GM21825 (cell line): ENCODE measurements at regions not wholly inside any gene's neighbourhood (a gene's known extent, or its start where the extent isn't known, plus 50 kb on each side); places are given as distances from the start of the nearest gene placed in this dataset.
"Not testable (repeated sequence)": the region's sequence is repeated elsewhere in the genome, so short reads cannot be mapped to it uniquely, and the experiment has no call there.

Experiments
- ATAC-seq: cut with Tn5 transposase; IDR thresholded peaks from one replicate; pipeline ENCODE4 v1.9.1; 2021; ENCODE audit warnings: mild to moderate bottlenecking, moderate library complexity; ENCODE audit not compliant: unreplicated experiment

- no peak for ATAC-seq
Measured at GRCh38 chr7:109579901-109580300, 1010.2 kb downstream of the DNAJB9 start.

DNA sequence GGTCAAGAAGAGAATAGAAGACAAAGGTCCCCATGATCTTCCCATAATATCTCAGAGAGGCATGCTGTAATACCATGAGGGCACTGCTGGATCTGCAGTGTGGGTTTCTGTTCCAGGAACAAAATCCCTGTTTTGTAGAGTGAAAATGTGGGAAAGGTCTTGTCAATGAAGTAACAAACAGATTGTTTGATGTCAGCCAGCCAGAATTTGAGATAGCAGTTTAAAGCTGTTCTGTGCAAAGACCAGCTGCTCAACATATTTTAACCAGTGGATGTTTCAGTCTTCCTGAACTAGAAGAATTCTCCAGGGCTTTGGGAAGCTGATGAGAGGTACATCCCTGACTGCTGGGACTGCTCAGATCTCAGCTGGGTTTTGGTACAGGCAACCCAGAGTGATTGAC is 1012.5 kb downstream of the DNAJB9 start:
- no peak for ATAC-seq

DNA sequence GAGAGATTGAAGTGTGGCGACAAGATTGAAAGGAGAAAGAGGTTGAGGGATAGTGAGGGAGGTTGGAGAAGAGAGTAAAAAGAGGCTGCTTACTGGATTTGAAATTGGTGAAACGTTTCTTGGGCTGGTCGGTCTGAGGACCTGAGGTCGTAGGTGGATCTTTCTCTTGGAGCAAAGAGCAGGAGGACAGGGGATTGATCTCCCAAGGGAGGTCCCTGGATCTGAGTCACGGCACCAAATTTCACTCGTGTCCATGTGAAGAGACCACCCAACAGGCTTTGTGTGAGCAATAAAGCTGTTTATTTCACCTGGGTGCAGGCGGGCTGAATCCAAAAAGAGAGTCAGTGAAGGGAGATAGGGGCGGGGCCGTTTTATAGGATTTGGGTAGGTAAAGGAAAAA is 1027.3 kb downstream of the DNAJB9 start:
- not testable (repeated sequence) for ATAC-seq

DNA sequence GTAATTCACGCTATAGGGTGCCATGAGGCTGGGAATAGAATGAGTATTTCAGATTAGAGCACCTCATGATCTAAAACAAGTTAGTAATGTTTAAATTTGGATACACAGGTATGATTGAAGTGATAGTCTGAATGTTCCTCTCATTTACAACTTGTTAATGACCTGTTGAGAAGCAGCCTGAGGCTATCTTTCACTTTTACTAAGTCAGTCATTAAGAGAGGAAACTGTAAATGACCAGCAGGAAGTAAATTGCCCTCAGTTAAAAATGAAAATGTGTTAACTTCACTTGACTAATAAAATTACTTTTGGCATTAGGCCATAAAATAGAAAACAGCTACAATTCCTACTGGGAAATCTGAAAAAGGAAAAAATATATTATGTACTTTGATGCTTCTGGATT is 1042.0 kb downstream of the DNAJB9 start:
- no peak for ATAC-seq

- ATAC-seq, result no peak
Measured at GRCh38 chr7:109616551-109617069, 1046.9 kb downstream of the DNAJB9 start.

- no peak for ATAC-seq
Measured at GRCh38 chr7:109622320-109622719, 1052.6 kb downstream of the DNAJB9 start.

DNA sequence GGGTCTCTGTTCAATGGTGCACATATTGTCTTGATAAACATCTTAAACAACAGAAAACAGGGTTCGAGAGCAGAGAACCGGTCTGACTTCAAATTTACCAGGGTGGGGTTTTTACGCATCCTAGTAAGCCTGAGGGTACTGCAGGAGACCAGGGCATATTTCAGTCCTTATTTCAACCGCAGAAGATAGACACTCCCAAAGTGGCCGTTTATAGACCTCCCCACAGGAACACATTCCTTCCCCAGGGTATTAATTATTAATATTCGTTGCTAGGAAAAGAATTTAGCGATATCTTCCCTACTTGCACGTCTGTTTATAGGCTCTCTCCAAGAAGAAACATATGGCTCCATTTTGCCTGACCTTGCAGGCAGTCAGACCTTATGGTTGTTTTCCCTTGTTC is 1063.2 kb downstream of the DNAJB9 start:
- ATAC-seq, result not testable (repeated sequence)

DNA sequence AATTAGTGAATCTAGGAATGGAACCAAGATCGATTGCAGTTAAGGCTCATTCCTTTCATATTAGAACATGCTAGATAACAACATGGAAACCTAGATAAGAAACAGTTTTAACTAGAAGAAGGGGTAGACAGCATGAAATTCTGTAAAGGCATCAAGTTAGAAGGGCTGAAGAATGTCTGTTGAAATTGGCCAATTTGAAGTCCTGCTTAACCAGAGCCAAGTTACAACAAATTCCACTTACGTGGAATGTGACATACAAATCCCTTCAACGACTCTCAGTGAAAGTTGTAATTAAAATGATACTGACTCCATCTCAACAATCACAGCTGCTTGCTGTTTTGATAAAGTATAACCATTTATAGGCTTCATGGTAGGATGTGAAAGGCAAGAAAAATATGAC is 1065.7 kb downstream of the DNAJB9 start:
- ATAC-seq, result no peak

- no peak for ATAC-seq
Measured at GRCh38 chr7:109637428-109637990, 1067.8 kb downstream of the DNAJB9 start.

DNA sequence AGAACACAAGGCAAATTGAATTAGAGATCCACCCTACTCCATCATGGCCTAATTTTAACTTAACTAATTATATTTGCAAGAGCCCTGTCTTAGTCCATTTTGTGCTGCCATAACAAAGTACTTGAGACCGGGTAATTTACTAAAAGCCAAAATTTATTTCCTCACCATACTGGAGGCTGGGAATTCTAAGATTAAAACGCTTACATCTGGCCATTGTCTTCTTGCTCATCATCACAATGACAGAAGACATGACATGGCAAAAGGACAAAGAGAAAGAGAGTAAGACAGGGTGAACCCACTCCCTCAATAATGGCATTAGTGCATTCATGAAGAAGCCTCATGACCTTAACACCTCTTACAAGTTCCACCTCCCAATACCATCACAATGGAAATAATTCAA is 1068.6 kb downstream of the DNAJB9 start:
- ATAC-seq, result no peak

DNA sequence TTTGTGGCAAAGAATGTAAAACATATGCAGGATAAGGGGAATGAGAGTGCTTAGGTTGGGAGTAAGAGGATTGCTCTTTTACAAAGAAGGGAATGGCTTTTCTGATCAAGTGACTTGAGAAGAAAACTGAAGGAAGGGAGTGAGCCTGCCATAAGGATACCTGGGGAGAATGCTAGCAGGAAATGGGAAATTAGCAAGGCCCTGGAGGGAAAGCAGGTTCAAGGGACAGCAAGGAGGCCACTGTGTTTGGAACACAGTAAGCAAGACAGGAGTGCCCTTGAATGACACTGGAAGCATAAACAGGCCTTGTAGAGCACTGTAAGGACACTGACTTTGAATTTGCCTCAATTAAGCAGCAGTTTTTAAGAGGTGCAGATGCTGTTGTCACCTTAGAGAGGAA is 1069.9 kb downstream of the DNAJB9 start:
- no peak for ATAC-seq

DNA sequence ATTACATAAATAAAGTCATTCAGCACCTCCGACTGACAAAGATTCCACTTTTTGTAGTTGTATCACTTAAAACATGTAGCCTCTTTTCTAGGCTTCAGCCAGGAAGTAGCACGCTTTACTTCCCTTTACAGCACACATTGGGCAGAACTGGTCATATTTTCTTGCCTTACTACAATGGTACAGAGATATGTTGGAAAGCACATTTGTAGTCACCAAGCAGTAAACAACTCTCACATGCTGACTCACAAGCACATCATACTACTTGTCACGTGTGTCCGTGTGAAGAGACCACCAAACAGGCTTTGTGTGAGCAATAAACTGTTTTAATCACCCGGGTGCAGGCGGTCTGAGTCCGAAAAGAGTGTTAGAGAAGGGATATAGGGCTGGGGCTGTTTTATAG is 1071.8 kb downstream of the DNAJB9 start:
- ATAC-seq, result no peak

GRCh38 chr7:109646124-109646523 is 1076.5 kb downstream of the DNAJB9 start:
- ATAC-seq, result no peak

- ATAC-seq, result not testable (repeated sequence)
Measured at GRCh38 chr7:109646594-109646993, 1076.9 kb downstream of the DNAJB9 start.

DNA sequence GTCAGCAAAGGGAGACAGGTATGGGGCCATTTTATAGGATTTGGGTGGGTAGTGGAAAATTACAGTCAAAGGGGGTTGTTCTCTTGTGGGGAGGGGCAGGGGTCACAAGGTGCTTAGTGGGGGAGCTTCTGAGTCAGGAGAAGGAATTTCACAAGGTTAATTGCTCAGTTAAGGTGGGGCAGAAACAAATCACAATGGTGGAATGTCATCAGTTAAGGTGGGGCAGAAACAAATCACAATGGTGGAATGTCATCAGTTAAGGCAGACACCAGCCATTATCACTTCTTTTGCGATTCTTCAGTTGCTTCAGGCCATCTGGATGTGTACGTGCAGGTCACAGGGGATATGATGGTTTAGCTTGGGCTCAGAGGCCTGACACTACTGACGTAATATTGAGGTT is 1077.6 kb downstream of the DNAJB9 start:
- ATAC-seq, result not testable (repeated sequence)

DNA sequence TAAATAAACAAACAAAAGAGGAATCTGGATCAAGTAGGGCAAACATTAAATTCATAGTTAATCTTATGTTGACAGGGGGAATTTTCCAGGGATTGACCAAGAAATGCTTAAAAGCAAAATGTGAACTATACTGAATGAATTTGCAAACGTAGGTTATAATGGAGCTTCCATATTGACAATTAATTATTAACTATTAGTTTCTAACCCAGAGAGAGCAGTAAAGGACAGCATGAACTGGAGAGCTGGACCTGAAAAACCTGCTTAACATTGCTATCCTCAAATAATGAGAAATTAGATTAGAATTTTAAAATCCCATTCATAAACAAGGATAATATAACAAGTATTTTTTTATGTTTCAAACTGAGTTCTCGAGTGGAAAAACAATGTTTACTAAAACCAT is 1089.6 kb downstream of the DNAJB9 start:
- ATAC-seq, result no peak

DNA sequence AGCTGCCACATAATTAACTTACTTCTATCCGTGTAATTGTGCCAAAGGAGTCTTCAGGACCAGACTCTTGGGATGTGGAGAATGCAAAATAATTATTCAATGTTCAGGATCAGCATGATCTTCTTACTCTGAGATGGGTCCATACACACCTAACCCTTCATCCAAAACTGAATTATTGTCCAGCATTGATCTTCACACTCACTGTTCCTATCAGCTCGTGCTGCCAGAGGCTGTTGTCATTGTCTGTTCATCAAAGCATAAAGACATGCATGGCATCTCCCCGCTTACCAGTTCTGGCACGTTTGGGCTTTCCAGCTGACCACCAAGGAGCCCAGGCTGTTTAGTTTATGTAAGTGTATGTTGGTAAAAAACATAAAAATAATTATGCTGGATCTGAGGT is 1090.7 kb downstream of the DNAJB9 start:
- ATAC-seq, result no peak

DNA sequence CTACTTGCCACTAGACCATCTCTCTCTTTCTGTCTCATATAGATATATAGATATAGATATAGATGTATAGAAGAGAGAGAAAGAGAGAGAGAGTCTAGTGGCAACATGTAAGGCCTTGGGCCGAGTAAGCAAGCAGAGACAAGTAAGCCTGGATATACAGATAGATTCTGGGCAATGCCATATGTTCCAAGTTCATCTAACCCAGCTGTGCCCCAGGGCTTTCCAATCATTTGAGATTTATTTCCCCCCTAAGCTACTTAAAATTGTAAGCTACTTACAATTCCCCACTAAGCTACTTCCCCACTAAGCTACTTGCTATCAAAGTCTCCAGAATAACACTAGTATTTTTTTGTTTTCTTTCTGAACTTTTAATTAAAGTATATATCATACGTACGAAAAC is 1094.1 kb downstream of the DNAJB9 start:
- ATAC-seq, result no peak

DNA sequence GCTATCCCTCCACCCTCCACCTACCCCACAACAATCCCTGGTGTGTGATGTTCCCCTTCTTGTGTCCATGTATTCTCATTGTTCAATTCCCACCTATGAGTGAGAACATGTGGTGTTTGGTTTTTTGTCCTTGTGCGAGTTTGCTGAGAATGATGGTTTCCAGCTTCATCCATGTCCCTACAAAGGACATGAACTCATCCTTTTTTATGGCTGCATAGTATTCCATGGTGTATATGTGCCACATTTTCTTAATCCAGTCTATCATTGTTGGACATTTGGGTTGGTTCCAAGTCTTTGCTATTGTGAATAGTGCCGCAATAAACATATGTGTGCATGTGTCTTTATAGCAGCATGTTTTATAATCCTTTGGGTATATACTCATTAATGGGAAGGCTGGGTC is 1117.6 kb downstream of the DNAJB9 start:
- ATAC-seq, result not testable (repeated sequence)

DNA sequence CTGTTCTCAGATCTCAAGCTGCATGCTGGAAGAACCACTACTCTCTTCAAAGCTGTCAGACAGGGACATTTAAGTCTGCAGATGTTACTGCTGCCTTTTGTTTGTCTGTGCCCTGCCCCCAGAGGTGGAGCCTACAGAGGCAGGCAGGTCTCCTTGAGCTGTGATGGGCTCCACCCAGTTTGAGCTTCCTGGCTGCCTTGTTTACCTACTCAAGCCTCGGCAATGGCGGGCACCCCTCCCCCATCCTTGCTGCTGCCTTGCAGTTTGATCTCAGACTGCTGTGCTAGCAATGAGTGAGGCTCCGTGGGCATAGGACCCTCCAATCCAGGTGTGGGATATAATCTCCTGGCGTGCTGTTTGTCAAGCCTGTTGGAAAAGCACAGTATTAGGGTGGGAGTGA is 1122.9 kb downstream of the DNAJB9 start:
- not testable (repeated sequence) for ATAC-seq

DNA sequence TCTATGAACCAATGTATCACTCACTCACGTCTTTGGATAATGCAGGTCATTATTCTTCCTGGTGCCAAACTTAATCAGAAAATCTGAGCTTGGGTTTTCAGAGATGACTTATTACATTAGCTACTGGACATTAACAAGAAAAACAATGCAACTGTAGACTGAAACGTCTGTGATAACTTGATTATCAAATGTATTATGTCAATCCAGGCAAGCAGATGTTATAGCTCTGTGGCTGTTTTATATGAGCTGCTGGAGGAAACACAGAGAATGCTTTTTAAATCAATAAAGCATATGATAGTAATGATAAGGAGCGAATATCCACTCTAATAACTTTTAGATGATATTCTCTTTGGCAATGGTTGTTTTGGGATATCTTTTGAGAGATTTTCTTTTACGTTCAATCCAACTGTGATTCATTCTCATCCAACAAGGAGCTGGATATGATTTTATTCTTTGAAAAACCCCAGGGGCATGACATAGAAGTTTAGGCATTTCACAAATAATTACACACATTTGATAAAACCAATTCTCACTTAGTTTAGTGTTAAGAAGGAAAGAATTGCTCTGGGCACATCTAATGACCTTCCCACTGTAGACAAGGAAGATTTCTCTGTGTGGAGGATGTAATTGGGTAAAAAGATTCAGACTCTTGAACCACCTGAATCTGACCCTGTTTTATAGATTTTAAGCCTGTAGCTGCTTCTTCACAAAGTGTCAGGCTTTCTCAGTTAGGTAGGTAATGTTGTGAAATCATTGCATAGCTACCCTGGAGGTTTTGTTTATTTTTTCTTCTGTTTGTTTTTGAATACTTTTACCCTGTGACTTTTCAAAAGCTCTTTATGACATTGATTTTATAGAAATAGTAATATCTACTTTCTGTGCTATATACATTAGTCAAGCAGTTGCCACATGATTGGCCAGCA is 1124.7 kb downstream of the DNAJB9 start:
- no peak for ATAC-seq

GRCh38 chr7:109695419-109695818 is 1125.7 kb downstream of the DNAJB9 start:
- ATAC-seq, result no peak
